ENCODE measurements at regions not wholly inside any gene's neighbourhood (a gene's known extent, or its start where the extent isn't known, plus 50 kb on each side); places are given as distances from the start of the nearest gene placed in this dataset.

DNA sequence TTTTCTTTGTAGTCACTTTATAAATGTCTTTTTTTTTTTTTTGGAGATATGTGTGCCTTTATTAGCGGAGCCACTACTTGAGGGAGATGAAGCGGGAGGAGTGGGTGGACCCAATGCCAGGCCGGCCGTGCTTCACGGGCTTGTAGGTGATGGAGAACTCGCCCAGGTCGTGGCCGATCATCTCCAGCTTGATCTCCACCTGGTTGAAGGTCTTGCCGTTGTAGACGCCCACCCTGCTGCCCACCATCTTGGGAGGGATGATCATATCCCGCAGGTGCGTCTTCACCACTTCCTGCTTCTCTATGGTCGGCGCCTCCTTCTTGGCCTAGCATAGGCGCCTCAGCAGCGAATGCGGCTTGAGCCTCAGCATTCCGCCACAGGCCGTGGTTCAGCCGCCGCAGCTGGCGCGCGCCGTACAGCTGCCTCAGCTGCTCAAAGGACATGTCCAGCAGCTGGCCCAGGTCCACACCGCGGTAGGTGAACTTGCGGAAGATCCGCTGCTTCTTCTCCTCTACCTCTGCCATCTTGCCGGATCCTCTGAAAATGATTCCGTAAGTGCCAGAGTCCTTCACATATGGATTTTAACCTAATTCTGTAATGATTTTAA is 1095.6 kb downstream of the MAT2B start (continued):
- no peak for TF ChIP-seq ARID4B (CRISPR knock-in tag; IDR thresholded peaks at IDR 0.05; ENCODE audit: borderline replicate concordance)
- TF ChIP-seq, protein P1, sequence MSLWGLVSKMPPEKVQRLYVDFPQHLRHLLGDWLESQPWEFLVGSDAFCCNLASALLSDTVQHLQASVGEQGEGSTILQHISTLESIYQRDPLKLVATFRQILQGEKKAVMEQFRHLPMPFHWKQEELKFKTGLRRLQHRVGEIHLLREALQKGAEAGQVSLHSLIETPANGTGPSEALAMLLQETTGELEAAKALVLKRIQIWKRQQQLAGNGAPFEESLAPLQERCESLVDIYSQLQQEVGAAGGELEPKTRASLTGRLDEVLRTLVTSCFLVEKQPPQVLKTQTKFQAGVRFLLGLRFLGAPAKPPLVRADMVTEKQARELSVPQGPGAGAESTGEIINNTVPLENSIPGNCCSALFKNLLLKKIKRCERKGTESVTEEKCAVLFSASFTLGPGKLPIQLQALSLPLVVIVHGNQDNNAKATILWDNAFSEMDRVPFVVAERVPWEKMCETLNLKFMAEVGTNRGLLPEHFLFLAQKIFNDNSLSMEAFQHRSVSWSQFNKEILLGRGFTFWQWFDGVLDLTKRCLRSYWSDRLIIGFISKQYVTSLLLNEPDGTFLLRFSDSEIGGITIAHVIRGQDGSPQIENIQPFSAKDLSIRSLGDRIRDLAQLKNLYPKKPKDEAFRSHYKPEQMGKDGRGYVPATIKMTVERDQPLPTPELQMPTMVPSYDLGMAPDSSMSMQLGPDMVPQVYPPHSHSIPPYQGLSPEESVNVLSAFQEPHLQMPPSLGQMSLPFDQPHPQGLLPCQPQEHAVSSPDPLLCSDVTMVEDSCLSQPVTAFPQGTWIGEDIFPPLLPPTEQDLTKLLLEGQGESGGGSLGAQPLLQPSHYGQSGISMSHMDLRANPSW (CRISPR knock-in tag; conservative IDR thresholded peaks at IDR 0.05; ENCODE audit: low read depth): no peak

- CTCF ChIA-PET: no interaction called here
- ATAC-seq (no peak), DNase-seq (ENCODE audit: low spot score) (no peak)
- Mint-ChIP-seq H3K27me3 (ENCODE audit: low read depth) (no peaks in the 10 kb centered on the region), H3K27ac (no peak overlapping the region), H3K4me3 (no peak overlapping the region), H3K4me1 (no peaks in the 10 kb centered on the region), H3K36me3 (peaks cover 3% of the 10 kb centered on the region; the same call in 1 of the 2 replicates), H3K9me3 (peaks cover 24% of the 10 kb centered on the region)
- POLR2A ChIA-PET: no interaction called here
- no peak for TF ChIP-seq NFE2L1 (CRISPR knock-in tag; IDR thresholded peaks at IDR 0.05)
- TF ChIP-seq CREB1 (CRISPR knock-in tag; IDR thresholded peaks at IDR 0.05): no peak
- TF ChIP-seq ZNF121 (CRISPR knock-in tag; IDR thresholded peaks at IDR 0.05): no peak
- no peak for TF ChIP-seq SMAD3 (CRISPR knock-in tag; IDR thresholded peaks at IDR 0.05; ENCODE audit: borderline replicate concordance)
- TF ChIP-seq, protein P2, sequence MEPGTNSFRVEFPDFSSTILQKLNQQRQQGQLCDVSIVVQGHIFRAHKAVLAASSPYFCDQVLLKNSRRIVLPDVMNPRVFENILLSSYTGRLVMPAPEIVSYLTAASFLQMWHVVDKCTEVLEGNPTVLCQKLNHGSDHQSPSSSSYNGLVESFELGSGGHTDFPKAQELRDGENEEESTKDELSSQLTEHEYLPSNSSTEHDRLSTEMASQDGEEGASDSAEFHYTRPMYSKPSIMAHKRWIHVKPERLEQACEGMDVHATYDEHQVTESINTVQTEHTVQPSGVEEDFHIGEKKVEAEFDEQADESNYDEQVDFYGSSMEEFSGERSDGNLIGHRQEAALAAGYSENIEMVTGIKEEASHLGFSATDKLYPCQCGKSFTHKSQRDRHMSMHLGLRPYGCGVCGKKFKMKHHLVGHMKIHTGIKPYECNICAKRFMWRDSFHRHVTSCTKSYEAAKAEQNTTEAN (CRISPR knock-in tag; IDR thresholded peaks at IDR 0.05): no peak
- TF ChIP-seq, protein P3, sequence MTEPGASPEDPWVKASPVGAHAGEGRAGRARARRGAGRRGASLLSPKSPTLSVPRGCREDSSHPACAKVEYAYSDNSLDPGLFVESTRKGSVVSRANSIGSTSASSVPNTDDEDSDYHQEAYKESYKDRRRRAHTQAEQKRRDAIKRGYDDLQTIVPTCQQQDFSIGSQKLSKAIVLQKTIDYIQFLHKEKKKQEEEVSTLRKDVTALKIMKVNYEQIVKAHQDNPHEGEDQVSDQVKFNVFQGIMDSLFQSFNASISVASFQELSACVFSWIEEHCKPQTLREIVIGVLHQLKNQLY (CRISPR knock-in tag; IDR thresholded peaks at IDR 0.05): no peak
- no peak for TF ChIP-seq ARID4B (CRISPR knock-in tag; IDR thresholded peaks at IDR 0.05; ENCODE audit: borderline replicate concordance)
- no peak for TF ChIP-seq FOXJ3 (CRISPR knock-in tag; IDR thresholded peaks at IDR 0.05; ENCODE audit: borderline replicate concordance)
- no peak for TF ChIP-seq MAX (CRISPR knock-in tag; IDR thresholded peaks at IDR 0.05)
- TF ChIP-seq ATF2 (CRISPR knock-in tag; IDR thresholded peaks at IDR 0.05; ENCODE audit: borderline replicate concordance, low read depth): no peak
- TF ChIP-seq TP53 (CRISPR knock-in tag; IDR thresholded peaks at IDR 0.05): no peak
- no peak for TF ChIP-seq MXD4 (CRISPR knock-in tag; IDR thresholded peaks at IDR 0.05; ENCODE audit: borderline replicate concordance)
- TF ChIP-seq RELA (CRISPR knock-in tag; IDR thresholded peaks at IDR 0.05; ENCODE audit: borderline replicate concordance): no peak
- TF ChIP-seq, protein P4, sequence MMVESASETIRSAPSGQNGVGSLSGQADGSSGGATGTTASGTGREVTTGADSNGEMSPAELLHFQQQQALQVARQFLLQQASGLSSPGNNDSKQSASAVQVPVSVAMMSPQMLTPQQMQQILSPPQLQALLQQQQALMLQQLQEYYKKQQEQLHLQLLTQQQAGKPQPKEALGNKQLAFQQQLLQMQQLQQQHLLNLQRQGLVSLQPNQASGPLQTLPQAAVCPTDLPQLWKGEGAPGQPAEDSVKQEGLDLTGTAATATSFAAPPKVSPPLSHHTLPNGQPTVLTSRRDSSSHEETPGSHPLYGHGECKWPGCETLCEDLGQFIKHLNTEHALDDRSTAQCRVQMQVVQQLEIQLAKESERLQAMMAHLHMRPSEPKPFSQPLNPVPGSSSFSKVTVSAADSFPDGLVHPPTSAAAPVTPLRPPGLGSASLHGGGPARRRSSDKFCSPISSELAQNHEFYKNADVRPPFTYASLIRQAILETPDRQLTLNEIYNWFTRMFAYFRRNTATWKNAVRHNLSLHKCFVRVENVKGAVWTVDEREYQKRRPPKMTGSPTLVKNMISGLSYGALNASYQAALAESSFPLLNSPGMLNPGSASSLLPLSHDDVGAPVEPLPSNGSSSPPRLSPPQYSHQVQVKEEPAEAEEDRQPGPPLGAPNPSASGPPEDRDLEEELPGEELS (CRISPR knock-in tag; IDR thresholded peaks at IDR 0.05): no peak
- no peak for TF ChIP-seq ZNF263 (CRISPR knock-in tag; IDR thresholded peaks at IDR 0.05; ENCODE audit: low read depth)
Observed at GRCh38 chr5:164608507-164608906, 1103.1 kb downstream of the MAT2B start.
